Erythroblast (primary cell): ENCODE measurements at regions not wholly inside any gene's neighbourhood (a gene's known extent, or its start where the extent isn't known, plus 50 kb on each side); places are given as distances from the start of the nearest gene placed in this dataset.

Experiments used
- GATA1 ChIP-seq: IDR thresholded peaks from 2 replicates; pipeline ENCODE4 v1.6.1; 2011; ENCODE audit warnings: low read depth, mild to moderate bottlenecking, control low read depth, low read length, moderate library complexity
- POLR2A ChIP-seq: IDR thresholded peaks from 2 replicates; pipeline ENCODE4 v1.6.1; 2011; ENCODE audit warnings: mild to moderate bottlenecking, low read length

DNA sequence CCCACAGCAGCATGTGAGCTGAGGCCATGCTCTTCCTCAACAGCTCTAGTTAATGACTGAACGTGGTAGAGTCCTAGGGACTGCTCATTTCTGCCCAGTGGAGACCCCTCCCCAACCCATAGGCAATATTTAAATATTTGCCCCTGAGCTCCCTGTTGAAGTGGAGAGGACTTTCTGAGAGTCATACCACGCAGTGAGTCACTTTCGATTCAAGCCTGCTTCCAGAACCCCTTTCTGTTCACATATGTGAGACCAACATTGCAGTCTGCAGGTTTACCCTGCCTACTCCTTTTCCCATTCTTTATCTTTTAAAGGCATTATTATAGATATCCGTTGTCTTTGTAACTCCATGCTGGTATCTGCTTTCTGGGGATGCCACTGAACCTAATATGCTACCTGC is 946.3 kb downstream of the JRKL start:
- TF ChIP-seq POLR2A (no peak), GATA1 (no peak)
